ENCODE measurements at regions not wholly inside any gene's neighbourhood (a gene's known extent, or its start where the extent isn't known, plus 50 kb on each side); places are given as distances from the start of the nearest gene placed in this dataset.

- H3K4me2 ChIP-seq (ENCODE audit: low read depth, low read length), result no peak overlapping the region
- H3K9me3 ChIP-seq (ENCODE audit: low read length), result no peaks in the 10 kb centered on the region
- DNase-seq (ENCODE audit: low spot score) (no peak), ATAC-seq (no peak), FAIRE-seq (no peak)
- WGBS (ENCODE audit: low lambda C conversion rate), result 24% methylated on average over 4 of the region's 4 CpGs
- H3K9ac ChIP-seq (ENCODE audit: insufficient read depth, low read depth, low read length), result no peak overlapping the region
- no peaks in the 10 kb centered on the region for H3K79me2 ChIP-seq (ENCODE audit: insufficient read depth, low read length)
- no peak overlapping the region for H3K27ac ChIP-seq (ENCODE audit: extremely low read length, insufficient read depth, low read length)
- in situ Hi-C loops (cut with HindIII; ENCODE audit: extremely low pct_ligation_motif_present, low pct_unique_long_range_greater_than_20kb), result no loop called here
- no peak overlapping the region for H2AFZ ChIP-seq (ENCODE audit: low read length)
- TF ChIP-seq PHF21A (CRISPR knock-in tag; IDR thresholded peaks at IDR 0.05) (no peak), ISL2 (CRISPR knock-in tag; IDR thresholded peaks at IDR 0.05) (no peak), MBNL3 (CRISPR knock-in tag; conservative IDR thresholded peaks at IDR 0.05) (no peak), KLF12 (CRISPR knock-in tag; IDR thresholded peaks at IDR 0.05; ENCODE audit: borderline replicate concordance) (no peak), ZNF160 (CRISPR knock-in tag; IDR thresholded peaks at IDR 0.05) (no peak), ZNF496 (CRISPR knock-in tag; IDR thresholded peaks at IDR 0.05; ENCODE audit: insufficient replicate concordance) (no peak), ZFAT (CRISPR knock-in tag; conservative IDR thresholded peaks at IDR 0.05) (no peak), ZNF646 (CRISPR knock-in tag; IDR thresholded peaks at IDR 0.05) (no peak), ZNF33A (CRISPR knock-in tag; IDR thresholded peaks at IDR 0.05; ENCODE audit: borderline replicate concordance) (no peak), NR2F1 (CRISPR knock-in tag; IDR thresholded peaks at IDR 0.05) (no peak), ERF (CRISPR knock-in tag; IDR thresholded peaks at IDR 0.05) (no peak), STAT5B (CRISPR knock-in tag; IDR thresholded peaks at IDR 0.05) (no peak)
- H3K4me1 ChIP-seq (ENCODE audit: insufficient read depth, low read length), result no peaks in the 10 kb centered on the region
- H3K36me3 ChIP-seq (replicated peaks in 1 of 2; ENCODE audit: control insufficient read depth in 1 of 2, insufficient read depth in 2 of 2, low read length in 2 of 2), result no peaks in the 10 kb centered on the region
- no peaks in the 10 kb centered on the region for H4K20me1 ChIP-seq (ENCODE audit: insufficient read depth, low read length)
- POLR2A ChIA-PET, result no interaction called here
- intact Hi-C loops (cut with micrococcal nuclease; ENCODE audit: unreplicated experiment), result no loop called here
- peaks cover 0 to under 1% of the 10 kb centered on the region in 2 experiments; a peak in 2 of 5 replicates for H3K27me3 ChIP-seq (ENCODE audit: control insufficient read depth in 1 of 2, insufficient read depth in 2 of 2, low read length in 2 of 2)
- no TSS peak for BruUV-seq (replicated peaks)
- H3K4me3 ChIP-seq (replicated peaks in 1 of 3; ENCODE audit: insufficient read depth in 1 of 3, low read depth in 2 of 3, low read length in 3 of 3), result no peak overlapping the region
- CTCF ChIA-PET (ENCODE audit: low intra/inter-chr PET ratio, low total read pairs), result no interaction called here
These were observed 71.5 kb upstream of the ARID2 start for GRCh38 chr12:45658020-45658419.
